ENCODE measurements at regions not wholly inside any gene's neighbourhood (a gene's known extent, or its start where the extent isn't known, plus 50 kb on each side); places are given as distances from the start of the nearest gene placed in this dataset.
"Not testable (repeated sequence)": the region's sequence is repeated elsewhere in the genome, so short reads cannot be mapped to it uniquely, and the experiment has no call there.

DNA sequence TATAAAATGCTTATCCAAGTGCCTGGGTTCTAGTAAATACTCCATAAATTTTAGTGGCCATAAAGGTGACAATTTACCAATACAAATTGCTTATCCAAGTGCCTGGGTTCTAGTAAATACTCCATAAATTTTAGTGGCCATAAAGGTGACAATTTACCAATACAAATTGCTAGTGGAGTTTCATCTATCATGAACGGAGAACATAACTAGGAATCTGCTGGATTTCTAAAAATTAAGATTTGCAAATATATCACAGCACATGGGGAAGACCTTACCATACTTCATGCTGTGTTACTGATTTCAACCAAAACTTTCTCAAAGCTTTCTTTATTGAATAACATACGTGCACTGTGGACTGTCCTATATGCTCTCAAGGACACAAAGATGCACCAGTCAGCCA lies 1631.4 kb upstream of the FLRT2 start:
- not testable (repeated sequence) for DNase-seq (ENCODE audit: low read depth in 2 of 2)

DNA sequence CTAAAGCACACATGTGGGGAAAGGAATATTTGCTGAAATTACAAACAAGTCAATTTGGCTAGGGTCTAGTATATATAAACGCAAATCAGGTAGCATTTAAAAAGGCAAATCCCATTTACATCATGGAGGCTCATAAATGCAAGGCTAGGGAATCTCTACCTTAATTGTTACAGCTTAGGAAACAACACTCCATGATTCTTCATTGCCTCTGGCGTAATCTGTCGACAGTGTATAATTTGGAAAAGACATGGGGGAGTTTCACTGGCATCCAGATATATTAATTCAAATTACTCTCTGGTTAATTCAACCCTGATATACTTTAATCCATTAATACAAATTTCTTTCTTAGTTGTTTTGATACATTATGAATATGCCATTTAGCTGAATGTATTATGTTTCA lies 1630.2 kb upstream of the FLRT2 start:
- DNase-seq (ENCODE audit: low read depth in 2 of 2), result no peak

DNA sequence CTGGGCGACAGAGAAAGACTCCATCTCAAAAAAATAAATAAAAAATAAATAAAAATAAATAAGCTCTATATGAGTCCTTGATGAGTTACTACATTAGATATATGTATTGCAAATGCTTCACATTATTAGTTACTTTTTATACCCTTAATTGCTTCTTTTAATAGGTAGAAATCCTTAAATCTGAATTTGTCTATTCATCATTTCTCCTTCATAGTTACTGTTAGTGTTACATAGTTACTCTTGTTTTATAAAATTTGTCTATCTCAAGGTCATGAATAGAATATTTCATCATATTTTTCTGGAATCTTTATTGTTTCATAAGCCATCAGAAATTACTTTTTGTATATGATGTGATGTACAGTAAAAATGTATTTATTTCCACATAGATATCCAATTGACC lies 1624.8 kb upstream of the FLRT2 start:
- DNase-seq (ENCODE audit: low read depth in 2 of 2), result no peak

GRCh38 chr14:83908419-83908818 lies 1621.5 kb upstream of the FLRT2 start:
- DNase-seq (ENCODE audit: low read depth in 2 of 2), result no peak

GRCh38 chr14:83909507-83909906 lies 1620.4 kb upstream of the FLRT2 start:
- no peak for DNase-seq (ENCODE audit: low read depth in 2 of 2)

DNA sequence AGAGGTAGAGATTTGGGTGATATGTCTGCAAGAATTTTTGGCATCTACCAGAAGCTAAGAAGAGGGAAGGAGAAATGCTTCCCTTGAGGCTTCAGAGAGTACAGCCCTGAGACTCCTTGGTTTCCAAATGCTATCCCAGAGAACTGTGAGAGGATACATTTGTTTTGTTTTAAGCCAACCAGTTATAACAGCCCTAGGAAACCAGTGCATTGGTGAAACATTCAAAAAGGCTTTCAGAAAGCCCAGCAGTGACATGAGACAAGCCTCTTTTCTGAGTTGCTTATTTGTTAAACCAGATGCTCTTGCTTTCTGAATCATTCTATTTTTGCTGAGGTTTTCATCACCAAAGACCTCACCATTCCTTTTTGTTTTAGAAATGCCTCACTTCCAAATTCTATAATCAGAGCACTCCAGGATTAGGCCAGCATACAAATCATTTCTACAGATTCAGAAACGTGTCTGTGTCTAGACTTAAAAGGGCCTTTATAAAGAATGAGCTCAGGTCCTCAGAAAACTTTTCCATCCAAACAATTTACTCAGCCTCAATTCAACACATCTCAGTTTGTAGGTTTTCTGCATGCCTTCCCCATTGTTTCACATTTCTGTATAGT lies 1617.8 kb upstream of the FLRT2 start:
- DNase-seq (ENCODE audit: low read depth in 2 of 2), result no peak

DNA sequence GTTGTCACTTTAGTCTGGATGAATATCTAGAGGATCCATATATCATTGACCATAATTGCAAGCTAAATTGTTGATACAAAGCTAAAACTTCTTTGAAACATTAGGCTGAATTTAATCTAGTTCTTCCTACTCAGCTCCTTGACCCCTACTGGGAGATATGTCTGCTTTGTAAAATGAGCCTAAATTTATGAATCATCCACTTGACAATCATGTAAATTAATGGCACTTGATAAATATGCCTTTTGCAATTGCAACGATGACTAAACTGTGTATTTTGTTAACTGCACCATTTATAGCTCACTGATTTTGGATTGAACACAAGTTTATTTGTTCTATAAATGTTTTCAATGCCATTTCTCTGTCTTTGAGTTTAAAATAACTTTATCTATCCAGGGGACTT lies 1616.5 kb upstream of the FLRT2 start:
- no peak for DNase-seq (ENCODE audit: low read depth in 2 of 2)

GRCh38 chr14:83918546-83918945 lies 1611.4 kb upstream of the FLRT2 start:
- no peak for DNase-seq (ENCODE audit: low read depth in 2 of 2)

DNA sequence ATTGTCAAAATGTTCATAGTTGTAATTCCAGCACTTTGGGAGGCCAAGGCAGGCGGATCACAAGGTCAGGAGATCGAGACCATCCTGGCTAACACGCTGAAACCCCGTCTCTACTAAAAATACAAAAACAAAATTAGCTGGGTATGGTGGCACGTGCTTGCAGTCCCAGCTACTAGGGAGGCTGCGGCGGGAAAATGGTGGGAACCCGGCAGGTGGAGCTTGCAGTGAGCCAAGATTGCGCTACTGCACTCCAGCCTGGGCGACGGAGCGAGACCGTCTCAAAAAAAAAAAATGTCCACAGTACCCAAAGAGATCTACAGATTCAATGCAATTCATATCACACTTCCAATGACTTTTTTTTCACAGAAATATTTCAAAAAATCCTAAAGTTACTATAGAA lies 1610.3 kb upstream of the FLRT2 start:
- DNase-seq (ENCODE audit: low read depth in 2 of 2), result not testable (repeated sequence)

- no peak for DNase-seq (ENCODE audit: low read depth in 2 of 2)
Observed at GRCh38 chr14:83923842-83924241, 1606.1 kb upstream of the FLRT2 start.

DNA sequence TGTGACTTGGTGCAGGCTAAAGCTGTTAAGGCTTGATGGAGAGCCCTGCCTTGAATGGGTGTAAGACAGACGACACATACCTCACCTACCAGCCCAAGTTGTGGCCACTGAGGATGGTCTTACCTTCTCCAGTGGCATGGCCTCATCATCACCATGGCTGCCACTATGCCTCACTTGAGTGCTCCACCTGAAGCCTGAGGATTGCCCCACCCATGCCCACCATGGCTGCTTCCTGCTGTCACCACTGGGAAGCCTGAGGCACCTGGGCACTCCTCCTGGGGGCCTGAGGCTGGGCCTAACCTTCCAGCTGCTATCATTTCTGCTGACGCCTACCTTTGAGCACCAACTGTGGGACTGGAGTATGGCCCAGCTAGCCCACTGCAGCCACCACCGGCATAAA lies 1605.7 kb upstream of the FLRT2 start:
- no peak for DNase-seq (ENCODE audit: low read depth in 2 of 2)

DNA sequence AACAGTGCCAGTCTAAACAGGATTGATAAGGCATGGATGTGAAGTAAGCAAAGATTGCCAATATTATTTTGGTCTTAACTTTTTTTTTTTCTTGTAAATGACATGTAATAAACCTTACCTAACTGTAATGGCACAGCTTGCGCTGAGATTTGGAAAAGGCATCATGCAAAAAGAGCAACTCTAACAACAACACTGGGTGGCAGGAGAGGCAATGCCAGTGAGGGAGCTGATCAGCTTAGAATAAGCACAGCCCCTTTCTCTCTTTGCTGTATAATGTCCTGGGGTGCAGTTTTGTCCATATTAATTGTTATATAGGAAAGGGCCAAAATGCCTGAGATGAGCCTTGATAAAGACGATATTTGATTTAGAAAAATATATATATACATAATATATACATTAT lies 1589.7 kb upstream of the FLRT2 start:
- no peak for DNase-seq (ENCODE audit: low read depth in 2 of 2)

DNA sequence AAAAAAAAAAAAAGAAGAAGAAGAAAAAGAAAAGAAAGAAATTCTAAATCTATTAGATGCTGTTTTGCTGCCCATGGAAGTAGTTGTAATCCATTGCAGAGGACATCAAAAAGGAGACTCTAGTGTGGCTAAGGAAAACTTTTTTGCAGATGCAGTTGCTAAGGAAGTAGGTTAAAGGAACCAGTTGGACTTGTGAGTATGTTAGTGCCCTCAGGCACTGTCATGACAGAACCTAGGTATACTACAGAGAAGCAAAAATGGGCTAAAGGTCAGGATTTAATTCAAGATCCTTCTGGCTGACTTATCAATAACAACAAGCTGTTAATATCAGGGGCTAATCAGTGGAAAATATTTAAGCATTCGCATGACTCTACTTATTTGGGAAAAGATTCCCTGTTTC lies 1571.6 kb upstream of the FLRT2 start:
- DNase-seq (ENCODE audit: low read depth in 2 of 2), result no peak

DNA sequence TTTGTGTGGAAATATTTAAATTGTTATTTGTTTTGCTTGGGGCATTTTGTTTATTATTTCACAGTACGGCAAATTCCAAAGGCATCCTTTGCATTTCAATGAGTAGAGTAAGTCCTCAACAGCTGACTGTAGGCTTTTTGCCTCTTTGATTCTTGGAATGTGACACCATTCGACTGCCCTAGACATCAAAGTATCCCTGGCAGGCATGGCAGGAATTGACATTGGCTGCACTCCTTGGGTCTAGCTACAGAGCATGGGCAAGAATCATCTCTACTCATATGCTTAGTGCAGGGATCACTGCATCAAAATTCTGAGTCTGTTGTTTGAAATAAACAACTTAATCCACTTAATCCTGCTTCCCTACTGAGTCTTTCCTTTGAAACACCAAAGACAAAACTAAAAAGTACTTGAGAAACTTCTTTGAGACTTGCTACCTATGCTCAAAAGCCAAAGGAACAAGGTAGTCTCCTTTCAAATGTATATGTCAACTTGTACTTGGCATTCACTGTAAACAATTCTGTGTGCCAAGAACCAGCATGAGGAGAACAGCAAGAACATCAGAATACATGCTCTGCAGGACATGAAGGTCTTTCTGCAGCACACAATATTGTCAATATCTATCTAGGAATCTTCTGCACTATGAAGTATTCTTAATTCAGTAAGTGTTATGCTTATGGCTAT lies 1569.0 kb upstream of the FLRT2 start:
- no peak for DNase-seq (ENCODE audit: low read depth in 2 of 2)

- no peak for DNase-seq (ENCODE audit: low read depth in 2 of 2)
Observed at GRCh38 chr14:83969998-83970397, 1559.9 kb upstream of the FLRT2 start.

- DNase-seq (ENCODE audit: low read depth in 2 of 2), result no peak
Observed at GRCh38 chr14:83972631-83973030, 1557.3 kb upstream of the FLRT2 start.

- DNase-seq (ENCODE audit: low read depth in 2 of 2), result no peak
Observed at GRCh38 chr14:83974647-83975163, 1555.2 kb upstream of the FLRT2 start.

DNA sequence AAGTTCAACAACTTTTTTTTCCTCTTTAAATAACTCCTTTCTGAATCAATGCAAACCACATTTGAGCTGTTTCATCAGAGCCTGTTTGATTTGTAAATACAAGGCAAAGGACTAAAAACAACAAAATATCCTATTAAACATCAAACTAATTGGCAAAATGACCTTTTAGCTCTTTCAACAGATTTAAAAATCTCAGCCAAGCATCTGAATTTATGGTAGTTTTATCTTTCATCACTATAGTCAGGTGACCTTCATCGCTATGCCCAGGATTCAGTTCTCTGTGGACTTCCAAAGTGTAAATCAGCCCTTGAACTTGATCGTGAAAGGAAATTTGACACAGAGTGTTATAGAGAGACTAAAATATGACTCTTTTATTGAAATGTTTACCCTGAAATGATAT lies 1554.5 kb upstream of the FLRT2 start:
- DNase-seq (ENCODE audit: low read depth in 2 of 2), result no peak

DNA sequence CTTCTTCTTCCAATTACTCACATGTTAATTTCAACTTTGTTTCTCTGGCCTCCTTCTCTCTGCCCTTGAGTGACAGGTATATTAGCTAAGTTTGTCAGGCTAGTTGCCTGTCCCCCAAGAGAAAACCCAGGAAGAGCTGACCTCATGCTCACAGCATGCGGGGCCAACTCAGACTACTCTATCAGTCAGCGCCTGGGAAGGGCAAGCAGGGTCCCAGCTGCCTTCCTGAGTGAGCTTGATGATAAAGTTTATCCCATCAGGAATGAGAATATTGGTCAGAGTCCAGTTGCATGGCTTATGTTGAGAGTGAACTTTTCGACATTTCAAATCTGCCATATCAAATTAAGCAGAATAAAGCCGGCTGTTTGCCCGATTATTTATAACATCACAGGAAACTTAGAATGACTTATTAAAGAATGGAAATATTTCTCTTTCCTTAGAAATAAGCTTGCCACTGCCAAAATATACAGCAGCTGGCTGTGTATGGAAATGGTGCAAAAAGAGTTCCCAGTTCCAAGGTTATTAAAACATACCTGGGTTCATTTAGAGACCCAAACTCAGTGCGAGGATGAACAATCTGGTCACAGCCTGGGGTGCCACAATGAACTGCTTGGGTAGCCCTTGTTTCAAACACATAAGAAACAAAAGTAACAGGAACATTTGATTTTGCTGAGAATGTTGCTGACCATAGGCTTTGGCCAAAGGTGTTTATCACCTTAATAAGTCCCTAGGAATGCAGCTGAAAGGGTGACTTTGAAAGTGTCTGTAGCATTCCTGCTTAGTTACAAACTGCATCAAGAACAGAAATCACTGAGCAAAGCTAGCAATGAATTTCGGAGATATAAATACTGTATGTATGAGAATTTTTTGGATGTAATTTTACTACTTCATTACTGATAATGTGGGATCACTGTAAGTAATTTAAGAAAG lies 1553.8 kb upstream of the FLRT2 start:
- no peak for DNase-seq (ENCODE audit: low read depth in 2 of 2)

GRCh38 chr14:83977583-83977982 lies 1552.4 kb upstream of the FLRT2 start:
- DNase-seq (ENCODE audit: low read depth in 2 of 2), result no peak

DNA sequence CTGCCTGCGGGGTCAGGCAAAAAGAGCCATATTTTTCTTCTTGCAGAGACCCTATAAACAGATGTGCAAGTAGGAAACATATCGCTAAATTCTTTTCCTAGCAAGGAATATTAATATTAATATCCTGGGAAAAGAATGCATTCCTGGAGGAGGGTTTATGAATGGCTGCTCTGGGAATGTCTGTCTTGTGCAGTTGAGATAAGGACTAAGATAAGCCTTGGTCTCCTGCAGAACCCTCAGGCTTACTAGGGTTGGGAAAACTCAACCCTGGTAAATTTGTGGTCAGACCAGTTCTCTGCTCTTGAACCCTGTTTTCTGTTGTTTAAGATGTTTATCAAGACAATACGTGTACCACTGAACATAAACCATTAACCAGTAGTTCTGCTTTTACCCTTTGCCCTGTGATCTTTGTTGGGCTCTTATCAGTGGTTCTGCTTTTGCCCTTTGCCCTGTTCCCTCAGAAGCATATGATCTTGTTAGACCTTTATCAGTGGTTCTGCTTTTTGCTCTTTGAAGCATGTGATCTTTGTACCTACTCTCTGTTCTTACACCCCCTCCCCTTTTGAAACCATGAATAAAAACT lies 1548.2 kb upstream of the FLRT2 start:
- not testable (repeated sequence) for DNase-seq (ENCODE audit: low read depth in 2 of 2)

- no peak for DNase-seq (ENCODE audit: low read depth in 2 of 2)
Observed at GRCh38 chr14:83988275-83988674, 1541.7 kb upstream of the FLRT2 start.

Data from stimulated activated CD4-positive, alpha-beta T cell treated with anti-CD3 and anti-CD28 coated beads, Interleukin-12 subunit alpha, Interleukin-12 subunit beta, amount 100 ng/mL, for 24 hours (primary cell).